HG02623 (cell line): ENCODE measurements at regions not wholly inside any gene's neighbourhood (a gene's known extent, or its start where the extent isn't known, plus 50 kb on each side); places are given as distances from the start of the nearest gene placed in this dataset.
A peak's percentile ranks its signal among the peaks of the same experiment; 100 is the strongest.
"Not testable (repeated sequence)": the region's sequence is repeated elsewhere in the genome, so short reads cannot be mapped to it uniquely, and the experiment has no call there.

Source experiments
- ATAC-seq: cut with Tn5 transposase; IDR thresholded peaks from one replicate; pipeline ENCODE4 v1.9.1; 2021; ENCODE audit warnings: moderate library complexity; ENCODE audit not compliant: unreplicated experiment

GRCh38 chr3:87733671-87734367 lies 325.0 kb downstream of the CGGBP1 start:
- no peak for ATAC-seq

- ATAC-seq, result no peak
These were observed 326.5 kb downstream of the CGGBP1 start for GRCh38 chr3:87732294-87732693.

- no peak for ATAC-seq
These were observed 331.0 kb downstream of the CGGBP1 start for GRCh38 chr3:87727783-87728182.

DNA sequence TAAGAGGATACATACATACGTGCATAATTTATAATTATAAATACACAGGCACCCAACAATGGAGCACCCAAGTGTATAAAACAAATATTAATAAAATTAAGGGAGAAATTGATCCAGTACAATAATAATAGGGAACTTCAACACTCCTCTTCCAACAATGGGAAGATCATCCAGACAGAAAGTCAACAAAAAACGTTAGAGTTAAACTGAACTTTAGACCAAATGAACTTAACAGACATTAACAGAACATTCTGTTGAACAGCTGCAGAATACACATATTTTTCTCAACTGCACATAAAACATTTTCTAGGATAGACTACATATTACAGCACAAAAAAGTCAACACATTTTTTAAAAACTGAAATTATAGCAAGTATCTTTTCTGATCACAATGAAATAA lies 339.7 kb downstream of the CGGBP1 start:
- ATAC-seq, result no peak

GRCh38 chr3:87710511-87710910 lies 348.3 kb downstream of the CGGBP1 start:
- ATAC-seq, result no peak

DNA sequence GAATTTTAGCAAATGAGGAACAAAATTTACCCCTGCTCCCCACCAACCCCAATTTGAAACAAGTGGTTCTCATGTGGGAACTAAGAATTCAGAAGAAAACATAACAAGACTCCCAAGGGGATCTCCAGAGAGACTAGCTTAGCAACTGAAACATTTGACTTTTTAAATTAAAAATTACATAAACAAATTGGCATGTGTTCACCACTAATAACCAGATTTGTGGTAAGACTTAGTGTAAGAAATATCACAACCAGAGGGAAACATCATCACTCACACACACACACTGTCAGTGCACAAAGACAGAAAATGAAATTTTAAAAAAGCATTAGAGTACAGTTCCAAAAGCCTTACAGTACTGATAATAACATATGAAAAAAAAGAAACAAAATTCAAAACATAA lies 348.8 kb downstream of the CGGBP1 start:
- ATAC-seq, result no peak

- ATAC-seq, result no peak
These were observed 352.6 kb downstream of the CGGBP1 start for GRCh38 chr3:87706176-87706575.

- no peak for ATAC-seq
These were observed 356.2 kb downstream of the CGGBP1 start for GRCh38 chr3:87702600-87702999.

GRCh38 chr3:87696124-87697013 lies 362.4 kb downstream of the CGGBP1 start:
- ATAC-seq, result no peak

DNA sequence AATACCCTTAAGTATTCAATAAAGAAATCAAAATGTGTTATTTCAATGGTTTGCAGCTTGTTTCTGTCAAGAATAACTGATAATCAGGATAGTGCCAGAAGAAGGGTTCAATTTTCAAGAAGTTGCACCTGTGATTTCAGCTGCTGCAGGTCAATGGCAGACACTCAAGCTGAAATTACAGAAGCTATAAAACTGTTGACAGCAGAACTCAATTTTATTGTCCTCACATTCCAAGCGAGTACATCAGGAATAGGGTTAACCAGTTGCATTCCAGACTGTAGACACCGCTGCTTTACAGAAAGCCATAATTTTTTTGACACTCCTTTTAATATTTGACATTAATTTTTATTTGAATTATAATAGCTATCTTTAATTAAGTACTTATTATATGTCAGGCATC lies 364.1 kb downstream of the CGGBP1 start:
- no peak for ATAC-seq

GRCh38 chr3:87691109-87691508 lies 367.7 kb downstream of the CGGBP1 start:
- ATAC-seq, result no peak

- not testable (repeated sequence) for ATAC-seq
These were observed 379.7 kb downstream of the CGGBP1 start for GRCh38 chr3:87678984-87679660.

- peak; percentile 100 for ATAC-seq
These were observed 384.2 kb downstream of the CGGBP1 start for GRCh38 chr3:87674397-87675161.

- no peak for ATAC-seq
These were observed 385.7 kb downstream of the CGGBP1 start for GRCh38 chr3:87673132-87673531.

DNA sequence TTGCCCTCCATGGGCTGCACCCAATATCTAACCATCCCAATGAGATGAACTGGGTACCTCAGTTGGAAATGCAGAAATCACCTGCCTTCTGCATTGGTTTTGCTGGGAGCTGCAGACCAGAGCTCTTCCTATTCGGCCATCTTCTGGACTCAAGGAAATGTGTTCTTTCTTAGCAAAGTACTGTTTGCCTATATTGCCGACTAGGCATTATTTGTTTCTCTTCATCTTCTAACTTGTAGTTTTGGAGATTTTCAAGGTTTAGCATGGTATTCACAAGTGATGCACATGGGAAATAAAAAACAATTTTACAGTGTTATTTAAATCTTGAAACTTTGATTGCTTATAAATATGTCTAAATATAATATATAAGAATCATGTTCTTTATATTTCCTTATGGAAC lies 377.8 kb upstream of the POU1F1 start:
- ATAC-seq, result no peak

GRCh38 chr3:87653138-87653537 lies 376.8 kb upstream of the POU1F1 start:
- ATAC-seq, result not testable (repeated sequence)

DNA sequence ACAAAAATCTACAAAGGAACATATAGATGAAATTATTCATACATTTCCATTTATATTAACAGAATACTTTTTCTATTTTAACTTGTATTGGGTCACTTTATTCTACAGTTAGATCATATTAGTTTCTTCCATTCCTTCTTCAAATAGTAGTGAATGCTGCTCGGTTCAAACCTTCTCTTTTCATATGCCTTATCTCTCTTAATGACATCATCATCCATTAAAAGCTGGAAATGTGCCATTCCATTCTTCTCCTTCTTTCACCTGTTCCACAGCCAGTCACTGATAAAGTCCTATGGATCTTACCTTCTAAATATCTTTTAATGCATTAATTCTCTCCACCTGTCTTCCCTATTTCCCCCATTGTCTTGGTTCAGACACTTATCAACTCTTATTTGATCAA lies 358.0 kb upstream of the POU1F1 start:
- no peak for ATAC-seq

DNA sequence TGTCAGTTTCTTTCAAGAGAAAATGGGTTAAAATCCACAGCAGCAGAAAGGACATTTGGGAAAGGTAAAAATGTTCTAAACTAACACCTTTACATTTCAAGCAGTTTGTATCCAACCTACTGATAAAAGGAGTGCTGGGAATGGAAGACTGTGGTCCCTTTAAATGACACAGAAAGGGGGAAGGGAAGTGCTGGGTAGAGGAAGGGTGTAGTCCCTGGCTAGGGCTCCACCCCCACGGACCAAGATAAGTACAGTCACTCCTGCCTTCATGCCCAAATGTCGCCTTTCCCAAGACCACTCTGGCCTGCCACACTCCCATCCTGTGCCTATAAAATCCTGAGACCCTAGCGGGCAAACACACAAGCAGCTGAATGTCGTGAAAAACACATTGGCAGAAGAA lies 350.9 kb upstream of the POU1F1 start:
- ATAC-seq, result no peak

DNA sequence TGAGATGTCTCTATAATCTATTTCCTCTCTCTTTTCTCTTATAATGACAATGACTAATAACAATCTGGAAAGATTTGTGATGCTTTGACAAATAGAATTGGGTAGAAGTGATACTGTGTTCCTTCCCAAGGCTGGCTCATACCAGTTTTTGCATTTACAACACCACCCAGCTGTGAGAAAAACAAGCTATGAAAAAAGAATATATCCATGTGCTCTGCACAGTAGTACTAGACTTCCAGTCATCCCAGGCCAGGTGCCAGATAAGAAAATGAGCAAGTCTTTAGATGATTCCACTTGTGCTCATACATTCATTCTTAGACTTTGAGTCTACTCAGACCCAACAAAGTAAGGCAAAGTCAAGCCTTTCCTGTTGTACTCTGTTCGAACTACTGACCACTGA lies 350.2 kb upstream of the POU1F1 start:
- no peak for ATAC-seq

GRCh38 chr3:87625876-87626275 lies 349.5 kb upstream of the POU1F1 start:
- ATAC-seq, result no peak

DNA sequence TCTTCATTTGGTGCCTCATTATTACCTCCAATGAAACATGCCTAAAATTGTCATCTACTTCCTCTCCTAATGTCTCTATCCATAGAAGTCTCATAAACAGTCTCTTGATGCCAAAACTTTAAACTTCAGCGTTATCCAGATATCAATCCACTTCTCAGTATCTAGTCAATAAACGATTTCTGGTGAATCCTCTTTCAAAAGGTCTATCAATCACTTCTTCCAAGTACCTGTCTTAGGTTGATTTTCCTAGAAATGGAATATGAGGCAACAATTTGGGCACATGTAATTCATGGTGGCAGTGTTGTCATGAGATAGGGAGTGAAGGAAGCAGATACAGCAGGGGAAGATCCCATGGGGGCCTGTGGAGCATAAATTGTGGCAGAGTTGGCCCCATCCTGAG lies 348.5 kb upstream of the POU1F1 start:
- ATAC-seq, result no peak
